22Rv1 (cell line): ENCODE measurements at regions not wholly inside any gene's neighbourhood (a gene's known extent, or its start where the extent isn't known, plus 50 kb on each side); places are given as distances from the start of the nearest gene placed in this dataset.

Experiments used
- H3K27ac ChIP-seq: fragments of 450-650 bp; 2 replicates; pipeline ENCODE4 v1.5.1; 2017
- CTCF ChIP-seq: fragments of 450-650 bp; IDR thresholded peaks from 2 replicates; pipeline ENCODE4 v1.5.1; 2017; ENCODE audit warnings: mild to moderate bottlenecking
- ZFX ChIP-seq: fragments of 450-650 bp; IDR thresholded peaks from 2 replicates; pipeline ENCODE4 v1.6.1; 2017; ENCODE audit warnings: antibody characterized with exemption, borderline replicate concordance

DNA sequence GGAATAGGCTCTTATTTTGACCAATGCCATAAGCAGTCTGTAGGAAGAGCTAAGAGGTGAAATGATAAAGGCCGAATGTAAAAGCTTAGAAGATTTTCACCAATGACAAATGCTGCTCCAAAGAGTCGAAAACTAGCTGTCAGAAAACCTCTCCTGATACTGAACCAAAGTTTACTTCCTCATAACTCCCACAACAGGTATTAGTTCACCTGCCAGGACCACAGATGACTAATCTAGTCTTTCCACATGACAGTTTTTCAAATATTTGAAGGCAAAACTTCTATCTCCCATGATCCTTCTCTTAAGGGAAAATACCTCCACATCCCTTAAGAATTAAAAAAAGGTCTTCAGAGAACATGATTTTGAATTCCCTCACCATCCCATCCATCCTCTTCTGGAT is 473.2 kb upstream of the SPHKAP start:
- no peak for TF ChIP-seq CTCF
- no peak for TF ChIP-seq ZFX
- H3K27ac ChIP-seq: no peak overlapping the region

DNA sequence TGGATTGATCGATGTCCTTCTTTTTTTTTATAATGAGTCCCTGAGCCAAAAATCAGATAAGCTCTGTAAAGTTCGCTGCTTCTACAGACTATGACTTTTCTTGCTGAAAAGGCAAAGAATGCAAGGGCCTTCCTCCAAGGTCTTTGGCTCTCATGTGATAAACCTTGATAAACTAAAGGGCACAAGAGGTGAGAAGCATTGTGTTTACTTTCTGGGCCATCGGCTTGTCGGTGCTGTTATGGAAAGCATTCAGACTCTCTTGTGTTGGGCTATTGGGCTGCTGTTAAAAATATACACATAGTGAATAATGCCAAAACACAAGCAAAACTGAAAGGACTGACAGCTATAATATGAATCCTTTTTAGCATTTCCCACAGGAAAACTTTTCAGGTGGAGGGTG is 472.4 kb upstream of the SPHKAP start:
- TF ChIP-seq ZFX: no peak
- no peak for TF ChIP-seq CTCF
- H3K27ac ChIP-seq: no peak overlapping the region

DNA sequence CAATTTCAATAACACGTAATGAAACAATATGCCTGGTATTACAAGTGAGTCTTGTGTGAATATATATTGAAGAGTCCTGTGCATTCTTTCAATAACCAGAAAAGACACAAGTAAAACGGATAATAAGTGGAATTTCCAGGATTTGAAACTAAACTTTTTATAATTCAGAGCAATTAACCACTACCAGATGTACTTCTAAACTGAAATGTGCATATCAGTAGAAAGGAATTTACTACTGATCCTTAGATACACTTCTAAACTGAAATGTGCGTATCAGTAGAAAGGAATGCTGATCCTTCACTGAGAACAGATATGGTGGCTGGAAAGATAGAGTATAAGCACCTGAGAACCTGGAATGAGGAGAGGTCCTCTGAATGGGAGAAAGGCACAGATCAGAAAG is 470.9 kb upstream of the SPHKAP start:
- TF ChIP-seq CTCF (no peak), ZFX (no peak)
- no peak overlapping the region for H3K27ac ChIP-seq

GRCh38 chr2:228649876-228650275 is 468.4 kb upstream of the SPHKAP start:
- no peak for TF ChIP-seq CTCF
- TF ChIP-seq ZFX: no peak

DNA sequence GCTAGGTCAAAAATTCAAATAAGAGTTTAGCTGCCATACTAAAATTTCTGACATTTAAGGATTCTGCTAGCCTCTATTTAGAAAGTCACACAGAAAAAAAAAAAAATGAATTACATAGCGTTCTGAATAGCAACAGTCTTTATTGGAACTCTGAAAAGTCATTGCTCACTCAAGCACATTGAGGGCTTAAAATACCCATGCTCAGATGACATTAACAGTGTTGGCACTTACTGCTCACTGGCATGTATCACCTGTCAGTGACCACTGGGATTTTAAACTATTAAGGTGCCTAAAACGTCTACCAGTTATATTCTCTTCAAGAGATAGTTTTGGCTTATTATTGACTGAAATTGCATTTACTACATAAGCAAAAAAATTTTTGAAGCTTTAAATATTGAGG is 468.0 kb upstream of the SPHKAP start:
- no peak overlapping the region for H3K27ac ChIP-seq

More at GRCh38 chr2:228649876-228650275, 468.4 kb upstream of the SPHKAP start:
- no peak overlapping the region for H3K27ac ChIP-seq

GRCh38 chr2:228648541-228648940 is 467.1 kb upstream of the SPHKAP start:
- H3K27ac ChIP-seq: no peak overlapping the region
- TF ChIP-seq CTCF (no peak), ZFX (no peak)

More for the DNA sequence above, 468.0 kb upstream of the SPHKAP start:
- TF ChIP-seq ZFX: no peak
- TF ChIP-seq CTCF: no peak

- H3K27ac ChIP-seq: no peak overlapping the region
- TF ChIP-seq ZFX (no peak), CTCF (no peak)
These were observed 464.6 kb upstream of the SPHKAP start for GRCh38 chr2:228646061-228646460.
